ENCODE measurements at regions not wholly inside any gene's neighbourhood (a gene's known extent, or its start where the extent isn't known, plus 50 kb on each side); places are given as distances from the start of the nearest gene placed in this dataset.
"Not testable (repeated sequence)": the region's sequence is repeated elsewhere in the genome, so short reads cannot be mapped to it uniquely, and the experiment has no call there.

GRCh38 chr16:86887416-86887815, 309.1 kb downstream of the FOXL1 start:
- intact Hi-C loops (cut with DNase I): no loop called here
- TF ChIP-seq CTCF (IDR thresholded peaks at IDR 0.05): no peak
- DNase-seq: peak; percentile 27
- ATAC-seq: no peak
- H3K27me3 ChIP-seq: peaks cover 19% of the 10 kb centered on the region
- H3K36me3 ChIP-seq: no peaks in the 10 kb centered on the region
- no peaks in the 10 kb centered on the region for H3K4me1 ChIP-seq
- H3K9me3 ChIP-seq: no peaks in the 10 kb centered on the region
- H3K4me3 ChIP-seq: no peak overlapping the region
- no peak overlapping the region for H3K27ac ChIP-seq

GRCh38 chr16:86888231-86889053, 310.1 kb downstream of the FOXL1 start:
- TF ChIP-seq CTCF (IDR thresholded peaks at IDR 0.05): no peak
- Histone ChIP-seq H3K27ac (no peak overlapping the region), H3K4me1 (no peaks in the 10 kb centered on the region), H3K9me3 (no peaks in the 10 kb centered on the region), H3K4me3 (no peak overlapping the region), H3K36me3 (no peaks in the 10 kb centered on the region), H3K27me3 (peaks cover 29% of the 10 kb centered on the region)
- DNase-seq (peak; percentile 16), ATAC-seq (no peak)
- intact Hi-C loops (cut with DNase I): no loop called here

- intact Hi-C loops (cut with DNase I); ATAC-seq; H3K4me1 ChIP-seq; H3K27ac ChIP-seq; H3K4me3 ChIP-seq; DNase-seq; H3K36me3 ChIP-seq; H3K9me3 ChIP-seq: not testable (repeated sequence)
- peaks cover 29% of the 10 kb centered on the region for H3K27me3 ChIP-seq
Observed at GRCh38 chr16:86889054-86889366, 310.7 kb downstream of the FOXL1 start.

- H3K4me3 ChIP-seq: no peak overlapping the region
- no peak for ATAC-seq
- no peaks in the 10 kb centered on the region for H3K4me1 ChIP-seq
- TF ChIP-seq CTCF (IDR thresholded peaks at IDR 0.05): no peak
- intact Hi-C loops (cut with DNase I): no loop called here
- peaks cover 25% of the 10 kb centered on the region for H3K27me3 ChIP-seq
- no peaks in the 10 kb centered on the region for H3K36me3 ChIP-seq
- H3K27ac ChIP-seq: no peak overlapping the region
- no peak for DNase-seq
- no peaks in the 10 kb centered on the region for H3K9me3 ChIP-seq
Observed at GRCh38 chr16:86889974-86890373, 311.6 kb downstream of the FOXL1 start.

GRCh38 chr16:86891121-86891520, 312.8 kb downstream of the FOXL1 start:
- Histone ChIP-seq H3K27me3 (peaks cover 25% of the 10 kb centered on the region), H3K27ac (no peak overlapping the region), H3K4me3 (no peak overlapping the region), H3K36me3 (no peaks in the 10 kb centered on the region), H3K9me3 (no peaks in the 10 kb centered on the region), H3K4me1 (no peaks in the 10 kb centered on the region)
- no peak for TF ChIP-seq CTCF (IDR thresholded peaks at IDR 0.05)
- DNase-seq (no peak), ATAC-seq (no peak)
- intact Hi-C loops (cut with DNase I): no loop called here

- Histone ChIP-seq H3K36me3 (no peaks in the 10 kb centered on the region), H3K27me3 (peaks cover 25% of the 10 kb centered on the region), H3K4me3 (no peak overlapping the region), H3K4me1 (no peaks in the 10 kb centered on the region), H3K27ac (no peak overlapping the region), H3K9me3 (no peaks in the 10 kb centered on the region)
- DNase-seq (peak; percentile 31), ATAC-seq (no peak)
- intact Hi-C loops (cut with DNase I): no loop called here
- TF ChIP-seq CTCF (IDR thresholded peaks at IDR 0.05): no peak
Observed at GRCh38 chr16:86891631-86892030, 313.3 kb downstream of the FOXL1 start.

Measured in upper lobe of right lung (tissue), 1 donor.